ENCODE measurements at regions not wholly inside any gene's neighbourhood (a gene's known extent, or its start where the extent isn't known, plus 50 kb on each side); places are given as distances from the start of the nearest gene placed in this dataset.

DNA sequence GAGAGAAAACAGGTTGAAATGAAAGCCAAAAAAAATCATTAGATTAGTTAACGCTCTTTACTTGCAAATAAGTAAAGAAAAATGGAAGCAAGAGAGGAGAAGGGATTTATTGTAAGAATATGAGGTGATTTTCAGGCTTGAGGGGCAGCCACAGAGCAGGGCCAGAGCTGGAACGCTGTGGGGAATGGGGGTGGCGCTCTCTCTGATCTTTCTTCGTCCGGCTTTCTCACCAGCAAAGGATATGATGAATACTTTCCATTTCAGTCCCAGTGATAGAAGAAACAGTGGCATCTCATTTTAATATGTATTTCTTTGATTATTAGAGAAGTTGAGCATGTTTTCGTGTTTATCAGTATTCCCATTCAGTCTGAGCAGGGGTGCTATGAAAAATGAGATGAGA, 112.2 kb downstream of the SKIDA1 start:
- TF ChIP-seq, protein P1, sequence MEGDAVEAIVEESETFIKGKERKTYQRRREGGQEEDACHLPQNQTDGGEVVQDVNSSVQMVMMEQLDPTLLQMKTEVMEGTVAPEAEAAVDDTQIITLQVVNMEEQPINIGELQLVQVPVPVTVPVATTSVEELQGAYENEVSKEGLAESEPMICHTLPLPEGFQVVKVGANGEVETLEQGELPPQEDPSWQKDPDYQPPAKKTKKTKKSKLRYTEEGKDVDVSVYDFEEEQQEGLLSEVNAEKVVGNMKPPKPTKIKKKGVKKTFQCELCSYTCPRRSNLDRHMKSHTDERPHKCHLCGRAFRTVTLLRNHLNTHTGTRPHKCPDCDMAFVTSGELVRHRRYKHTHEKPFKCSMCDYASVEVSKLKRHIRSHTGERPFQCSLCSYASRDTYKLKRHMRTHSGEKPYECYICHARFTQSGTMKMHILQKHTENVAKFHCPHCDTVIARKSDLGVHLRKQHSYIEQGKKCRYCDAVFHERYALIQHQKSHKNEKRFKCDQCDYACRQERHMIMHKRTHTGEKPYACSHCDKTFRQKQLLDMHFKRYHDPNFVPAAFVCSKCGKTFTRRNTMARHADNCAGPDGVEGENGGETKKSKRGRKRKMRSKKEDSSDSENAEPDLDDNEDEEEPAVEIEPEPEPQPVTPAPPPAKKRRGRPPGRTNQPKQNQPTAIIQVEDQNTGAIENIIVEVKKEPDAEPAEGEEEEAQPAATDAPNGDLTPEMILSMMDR (IDR thresholded peaks at IDR 0.05; ENCODE audit: low read depth, low read length, missing control alignments): no peak
- no peak overlapping the region for H3K4me3 ChIP-seq (replicated peaks; ENCODE audit: low read depth, low read length)
- no peak for DNase-seq (ENCODE audit: extremely low read depth, low read depth)

GRCh38 chr10:21406595-21407193, 118.8 kb downstream of the SKIDA1 start:
- no peak for DNase-seq (ENCODE audit: extremely low read depth, low read depth)
- H3K4me3 ChIP-seq (replicated peaks; ENCODE audit: low read depth, low read length): no peak overlapping the region
- TF ChIP-seq, protein P1 (IDR thresholded peaks at IDR 0.05; ENCODE audit: low read depth, low read length, missing control alignments): no peak

- DNase-seq (ENCODE audit: extremely low read depth, low read depth): no peak
- H3K4me3 ChIP-seq (replicated peaks; ENCODE audit: low read depth, low read length): no peak overlapping the region
- TF ChIP-seq, protein P1 (IDR thresholded peaks at IDR 0.05; ENCODE audit: low read depth, low read length, missing control alignments): no peak
Observed at GRCh38 chr10:21405981-21406380, 119.5 kb downstream of the SKIDA1 start.

DNA sequence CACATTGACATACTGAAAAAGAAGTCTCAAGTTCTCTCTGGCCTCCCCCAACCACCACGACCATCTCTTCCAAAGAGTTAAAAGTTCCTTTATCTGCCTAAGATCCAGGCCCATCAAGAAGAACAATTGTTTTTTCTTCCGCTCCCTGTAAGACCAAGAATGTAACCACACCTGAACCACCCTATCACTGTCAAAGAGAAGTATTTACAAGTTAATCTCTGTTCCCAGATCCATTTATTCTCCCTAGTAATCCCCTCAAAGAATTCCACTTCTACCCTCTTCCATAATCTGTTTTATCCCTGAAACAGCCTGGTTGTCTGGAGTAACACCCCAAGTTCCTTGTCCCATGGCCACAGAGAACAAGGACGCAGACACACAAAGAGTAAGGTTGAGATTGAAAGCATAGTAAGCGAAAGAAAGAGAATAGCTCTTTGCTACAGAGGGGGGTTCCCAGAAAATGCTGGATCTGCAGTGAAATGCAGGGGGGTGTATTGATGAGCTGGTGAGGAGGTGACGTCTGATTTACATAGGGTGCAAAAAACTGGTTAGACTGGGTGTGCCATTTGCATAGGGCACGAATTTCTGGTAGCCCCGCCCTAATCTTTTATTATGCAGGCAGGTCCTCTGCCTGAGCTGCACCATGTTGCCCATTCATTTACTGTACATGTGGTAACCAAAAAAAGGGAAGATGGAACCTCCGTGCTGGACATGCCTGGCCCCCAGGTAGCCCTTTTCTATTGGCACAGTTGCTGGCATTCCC, 122.0 kb downstream of the SKIDA1 start:
- TF ChIP-seq, protein P1 (IDR thresholded peaks at IDR 0.05; ENCODE audit: low read depth, low read length, missing control alignments): no peak
- DNase-seq (ENCODE audit: extremely low read depth, low read depth): no peak
- no peak overlapping the region for H3K4me3 ChIP-seq (replicated peaks; ENCODE audit: low read depth, low read length)

DNA sequence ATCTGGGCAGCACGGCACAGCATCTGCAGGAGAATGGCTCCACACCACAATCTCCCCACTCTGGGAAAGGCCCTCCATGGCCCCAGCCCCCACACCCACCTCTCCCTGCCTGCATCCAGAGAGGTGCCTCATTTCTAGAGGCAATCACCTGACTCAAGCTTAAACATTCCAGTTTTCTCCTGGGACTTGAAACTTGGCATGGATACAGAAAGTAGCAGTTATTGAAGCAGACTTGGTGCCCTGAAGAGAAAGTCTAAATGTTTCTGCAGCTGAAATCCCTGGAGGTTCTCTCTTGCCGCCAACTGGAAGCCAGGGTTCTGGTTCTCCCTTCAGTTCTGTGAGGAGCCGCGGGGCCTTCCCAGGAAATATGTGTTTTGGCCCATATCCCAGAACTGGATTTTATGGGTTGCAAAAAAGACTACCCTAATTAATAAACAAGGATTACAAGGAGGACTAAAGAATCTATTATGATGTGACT, 122.8 kb downstream of the SKIDA1 start:
- no peak overlapping the region for H3K4me3 ChIP-seq (replicated peaks; ENCODE audit: low read depth, low read length)
- TF ChIP-seq, protein P1 (IDR thresholded peaks at IDR 0.05; ENCODE audit: low read depth, low read length, missing control alignments): no peak
- no peak for DNase-seq (ENCODE audit: extremely low read depth, low read depth)

GRCh38 chr10:21401196-21401595, 124.3 kb downstream of the SKIDA1 start:
- no peak for DNase-seq (ENCODE audit: extremely low read depth, low read depth)
- TF ChIP-seq, protein P1 (IDR thresholded peaks at IDR 0.05; ENCODE audit: low read depth, low read length, missing control alignments): no peak
- H3K4me3 ChIP-seq (replicated peaks; ENCODE audit: low read depth, low read length): no peak overlapping the region

Data from HFF-Myc (cell line).